ENCODE measurements at regions not wholly inside any gene's neighbourhood (a gene's known extent, or its start where the extent isn't known, plus 50 kb on each side); places are given as distances from the start of the nearest gene placed in this dataset.

DNA sequence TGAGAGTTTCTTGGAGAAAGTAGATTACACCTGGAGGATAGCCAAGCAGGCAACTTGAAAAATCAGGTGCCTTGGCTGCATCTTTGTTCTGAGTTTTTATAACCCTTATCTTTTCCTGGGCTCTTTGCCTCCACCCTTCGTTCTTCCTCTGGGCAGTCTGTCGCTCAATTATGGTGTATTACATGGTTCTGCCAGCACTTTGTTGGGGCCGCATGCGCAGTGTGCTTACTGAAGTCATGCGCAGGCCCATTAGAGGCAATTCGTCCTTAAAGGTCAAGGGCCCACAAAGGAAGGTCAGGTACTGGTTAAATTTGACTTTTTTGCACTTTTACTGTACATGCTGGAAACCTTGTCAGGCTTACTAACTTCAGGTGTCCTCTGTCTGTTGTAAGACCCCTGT lies 761.9 kb upstream of the SLITRK5 start:
- TF ChIP-seq, protein P1, sequence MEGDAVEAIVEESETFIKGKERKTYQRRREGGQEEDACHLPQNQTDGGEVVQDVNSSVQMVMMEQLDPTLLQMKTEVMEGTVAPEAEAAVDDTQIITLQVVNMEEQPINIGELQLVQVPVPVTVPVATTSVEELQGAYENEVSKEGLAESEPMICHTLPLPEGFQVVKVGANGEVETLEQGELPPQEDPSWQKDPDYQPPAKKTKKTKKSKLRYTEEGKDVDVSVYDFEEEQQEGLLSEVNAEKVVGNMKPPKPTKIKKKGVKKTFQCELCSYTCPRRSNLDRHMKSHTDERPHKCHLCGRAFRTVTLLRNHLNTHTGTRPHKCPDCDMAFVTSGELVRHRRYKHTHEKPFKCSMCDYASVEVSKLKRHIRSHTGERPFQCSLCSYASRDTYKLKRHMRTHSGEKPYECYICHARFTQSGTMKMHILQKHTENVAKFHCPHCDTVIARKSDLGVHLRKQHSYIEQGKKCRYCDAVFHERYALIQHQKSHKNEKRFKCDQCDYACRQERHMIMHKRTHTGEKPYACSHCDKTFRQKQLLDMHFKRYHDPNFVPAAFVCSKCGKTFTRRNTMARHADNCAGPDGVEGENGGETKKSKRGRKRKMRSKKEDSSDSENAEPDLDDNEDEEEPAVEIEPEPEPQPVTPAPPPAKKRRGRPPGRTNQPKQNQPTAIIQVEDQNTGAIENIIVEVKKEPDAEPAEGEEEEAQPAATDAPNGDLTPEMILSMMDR (IDR thresholded peaks at IDR 0.05), result no peak
- TF ChIP-seq EZH2 (IDR thresholded peaks at IDR 0.05) (no peak), EZH2phosphoT487 (IDR thresholded peaks at IDR 0.05) (no peak)

Measured in neural progenitor cell (in vitro differentiated cells).